EH (cell line): ENCODE measurements at regions not wholly inside any gene's neighbourhood (a gene's known extent, or its start where the extent isn't known, plus 50 kb on each side); places are given as distances from the start of the nearest gene placed in this dataset.

Experiments used
- DNase-seq: peaks from one replicate; pipeline ENCODE4 v3.0.0-alpha.2; 2015; ENCODE audit warnings: low read depth

DNA sequence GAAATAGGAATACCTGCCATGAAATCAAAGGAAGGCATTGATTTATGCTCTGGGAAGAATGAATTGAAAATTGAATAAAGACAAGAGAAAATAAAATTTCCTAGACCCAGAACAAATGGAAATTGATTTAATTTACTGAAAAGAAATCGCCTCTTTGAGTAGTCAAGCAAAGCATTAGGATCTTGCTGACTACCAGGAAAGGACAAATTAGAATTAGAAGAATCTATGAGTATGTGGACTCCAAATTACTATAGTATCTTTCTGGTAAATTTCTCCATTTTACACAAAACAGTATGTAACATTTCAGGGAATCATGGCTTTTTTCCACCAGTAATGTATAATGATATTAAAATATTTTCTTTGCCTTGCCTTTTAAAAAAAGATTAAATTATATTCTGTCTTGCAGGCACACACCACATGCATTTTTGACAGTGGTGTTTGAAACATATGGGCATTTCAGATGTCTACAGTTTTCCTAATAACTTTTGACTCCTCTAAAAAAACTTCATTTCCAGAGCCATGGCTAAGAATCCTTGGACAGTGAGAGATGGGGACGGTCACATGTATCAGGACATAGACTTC is 768.7 kb upstream of the NRSN1 start:
- DNase-seq = no peak

DNA sequence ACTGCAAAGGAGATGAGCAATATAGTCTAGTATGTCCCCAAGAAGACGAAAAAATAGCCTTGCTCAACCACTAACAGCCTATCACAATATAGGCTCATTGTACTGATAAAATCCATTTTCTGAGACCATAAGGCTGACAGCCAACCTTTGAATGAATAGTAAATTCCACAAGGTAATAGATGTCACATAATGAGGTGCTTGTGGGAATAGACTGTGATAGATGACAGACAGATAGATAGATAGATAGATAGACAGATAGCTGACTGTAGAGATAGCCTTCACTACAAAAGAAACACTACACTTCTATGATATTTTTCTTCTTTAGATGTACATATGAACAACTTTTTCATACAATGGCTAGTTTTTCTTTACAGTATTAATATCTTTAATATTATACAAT is 760.3 kb upstream of the NRSN1 start:
- DNase-seq = no peak

- no peak for DNase-seq
These were observed 758.7 kb upstream of the NRSN1 start for GRCh38 chr6:23367311-23367710.

DNA sequence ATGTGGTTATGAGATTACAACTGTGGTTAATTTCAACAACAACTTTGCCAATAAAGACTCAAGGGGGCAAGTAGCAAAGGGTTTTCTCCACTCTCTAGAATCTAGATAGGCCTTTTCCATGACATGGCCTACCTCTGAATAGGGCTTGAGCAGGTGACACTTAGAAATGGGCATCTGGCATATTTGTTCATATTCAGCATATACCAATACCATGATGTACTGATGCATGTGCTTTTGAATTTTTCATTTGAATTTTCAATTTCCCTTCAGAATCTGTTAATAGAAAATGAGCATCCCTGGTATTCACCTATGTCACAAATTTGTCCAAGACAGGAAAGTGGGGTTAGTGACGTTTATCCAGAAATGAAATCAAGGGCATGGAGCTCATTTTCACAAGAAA is 757.5 kb upstream of the NRSN1 start:
- no peak for DNase-seq

- no peak for DNase-seq
These were observed 756.0 kb upstream of the NRSN1 start for GRCh38 chr6:23370051-23370450.

DNA sequence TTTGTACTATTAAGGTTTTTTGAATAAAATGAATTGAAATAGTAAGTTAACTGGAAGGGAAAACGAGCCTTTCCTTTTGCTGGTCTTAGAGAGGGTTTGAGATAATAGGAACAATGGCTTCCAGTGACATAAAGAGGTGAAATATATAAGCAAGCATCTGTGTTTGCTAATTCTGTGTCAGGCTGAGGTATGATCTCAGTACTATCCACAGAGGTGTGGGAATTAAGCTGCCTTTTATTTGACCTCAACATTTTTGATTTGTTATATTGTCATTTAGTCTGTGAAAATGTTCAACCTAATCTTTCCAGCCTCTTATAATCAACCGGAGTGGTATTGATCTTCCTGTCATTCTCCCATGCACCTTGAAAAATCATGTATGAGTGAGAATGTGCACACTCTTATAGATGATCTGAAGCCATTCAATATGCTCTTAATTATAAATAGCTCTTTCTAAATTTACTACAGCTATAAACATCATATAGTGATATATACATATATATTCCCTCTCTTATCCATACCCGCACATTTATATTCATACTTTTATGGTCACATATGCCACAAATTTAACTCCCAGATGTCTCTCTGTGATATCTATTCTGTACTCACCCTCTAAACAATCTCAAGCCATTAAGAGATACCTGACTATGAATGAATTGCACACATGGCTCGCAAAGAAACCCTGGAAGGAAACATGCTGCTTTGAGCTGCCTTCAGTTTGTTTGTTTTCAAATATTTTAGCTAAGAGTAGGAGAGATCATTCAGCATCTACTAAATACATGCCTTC is 754.7 kb upstream of the NRSN1 start:
- no peak for DNase-seq

DNA sequence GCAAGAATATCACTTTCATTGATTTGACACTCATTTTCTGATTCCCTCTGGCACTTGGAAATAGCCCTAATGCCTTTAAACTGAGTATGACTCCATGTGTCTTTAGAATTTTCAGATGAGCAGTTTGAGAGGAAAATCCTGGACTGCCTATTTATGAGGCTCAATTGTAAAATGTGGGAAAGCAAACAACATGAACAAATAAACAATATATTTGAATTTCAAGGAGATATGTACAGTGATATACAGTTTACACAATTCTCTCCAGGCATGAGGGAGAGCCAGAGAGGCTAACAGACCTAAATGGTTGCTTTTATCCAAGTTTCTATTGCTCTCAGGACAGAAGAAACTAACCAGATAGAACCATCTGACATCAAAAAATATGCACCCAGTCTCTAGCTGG is 748.2 kb upstream of the NRSN1 start:
- no peak for DNase-seq

DNA sequence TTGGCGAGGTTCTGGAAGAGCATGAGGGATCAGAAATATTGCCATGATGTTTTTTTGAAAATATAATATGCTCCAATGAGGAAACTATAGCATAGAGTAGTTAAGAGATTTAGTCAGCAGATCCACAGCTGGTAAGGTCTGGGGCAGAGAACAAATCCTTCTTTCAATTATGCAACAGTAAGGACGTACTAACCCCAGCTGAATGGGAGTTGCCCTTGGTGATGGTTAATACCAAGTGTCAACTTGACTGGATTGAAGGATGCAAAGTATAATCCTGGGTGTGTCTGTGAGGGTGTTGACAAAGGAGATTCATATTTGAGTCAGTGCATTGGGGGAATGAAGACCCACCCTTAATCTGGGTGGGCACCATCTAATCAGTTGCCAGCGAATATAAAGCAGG is 745.5 kb upstream of the NRSN1 start:
- DNase-seq = no peak

- no peak for DNase-seq
These were observed 737.8 kb upstream of the NRSN1 start for GRCh38 chr6:23388086-23388783.

DNA sequence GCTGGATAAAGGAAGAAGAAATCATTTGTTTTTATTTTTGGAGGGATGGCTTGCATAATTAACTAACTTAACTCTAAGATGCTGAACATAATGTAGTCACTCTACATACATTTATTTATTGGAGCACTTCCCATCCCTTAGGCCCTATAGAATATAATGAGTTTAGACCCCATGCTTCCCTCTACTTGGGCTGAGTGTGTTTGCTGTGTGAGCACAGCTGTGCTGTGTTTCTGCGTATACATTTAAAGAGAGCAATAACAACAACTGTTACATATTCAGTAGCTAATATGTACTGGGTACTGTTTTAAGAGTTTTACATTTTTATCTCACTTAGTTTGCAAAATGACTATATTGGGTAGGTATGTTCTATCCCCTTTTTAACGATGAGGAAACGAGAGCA is 736.6 kb upstream of the NRSN1 start:
- DNase-seq = no peak

- DNase-seq = no peak
These were observed 735.8 kb upstream of the NRSN1 start for GRCh38 chr6:23390221-23390620.

- DNase-seq = peak; percentile 5
These were observed 731.3 kb upstream of the NRSN1 start for GRCh38 chr6:23394681-23395080.

DNA sequence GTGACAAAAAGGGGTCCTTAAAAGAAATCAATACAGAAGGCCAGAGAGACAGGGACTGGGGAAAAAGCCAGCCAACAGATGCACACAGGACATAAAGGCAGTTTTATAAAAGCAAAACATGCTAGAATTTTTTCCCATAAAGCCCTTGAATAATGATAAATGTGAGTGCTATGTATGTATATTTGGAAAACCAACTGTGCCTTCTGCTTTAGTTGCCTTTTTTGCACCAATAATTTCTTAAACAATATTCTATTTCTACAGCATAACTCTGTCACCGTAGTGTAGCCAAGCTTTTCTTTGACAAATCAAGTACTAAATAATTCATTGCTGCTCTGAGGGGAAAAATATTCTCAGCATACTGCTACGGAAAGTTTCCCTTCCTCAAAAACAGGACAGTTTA is 730.6 kb upstream of the NRSN1 start:
- DNase-seq = no peak

DNA sequence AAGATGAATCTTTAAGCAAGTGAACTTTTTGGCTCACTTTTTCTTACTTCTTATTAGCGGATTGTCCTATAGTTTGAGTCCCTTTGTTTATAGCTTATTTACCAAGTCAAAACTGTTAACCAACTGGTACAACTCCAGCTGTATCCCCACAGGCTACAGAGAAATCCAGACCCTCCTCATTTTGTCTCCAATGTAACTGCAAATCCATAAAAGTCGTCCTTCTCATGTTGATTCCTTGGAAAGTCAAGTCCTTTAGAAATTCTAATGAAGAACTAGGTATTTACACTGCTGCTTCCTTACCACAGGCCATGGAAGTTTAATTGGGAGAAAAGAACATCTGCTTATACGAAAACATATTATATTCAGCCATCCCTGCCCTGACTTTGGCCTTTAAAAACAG is 729.1 kb upstream of the NRSN1 start:
- DNase-seq = no peak

DNA sequence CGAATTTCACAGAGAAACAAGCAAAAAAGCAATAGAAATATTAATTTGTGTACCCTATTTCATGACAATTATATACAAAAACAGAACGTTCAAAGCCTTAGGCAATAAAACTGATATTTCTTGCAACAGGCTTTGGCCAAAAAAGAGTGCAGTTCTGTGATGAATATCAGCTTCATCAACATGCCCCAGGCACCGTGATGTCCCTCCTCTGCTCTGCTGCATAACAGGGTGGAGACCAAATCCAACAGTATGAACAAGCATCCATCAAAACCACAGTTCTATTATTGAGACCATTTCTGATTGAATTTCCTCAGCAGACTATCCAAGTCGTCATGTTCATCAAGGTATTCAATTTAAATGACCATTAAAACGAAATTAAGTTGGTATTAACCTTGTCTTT is 722.6 kb upstream of the NRSN1 start:
- DNase-seq = no peak

- no peak for DNase-seq
These were observed 716.5 kb upstream of the NRSN1 start for GRCh38 chr6:23409531-23409930.

DNA sequence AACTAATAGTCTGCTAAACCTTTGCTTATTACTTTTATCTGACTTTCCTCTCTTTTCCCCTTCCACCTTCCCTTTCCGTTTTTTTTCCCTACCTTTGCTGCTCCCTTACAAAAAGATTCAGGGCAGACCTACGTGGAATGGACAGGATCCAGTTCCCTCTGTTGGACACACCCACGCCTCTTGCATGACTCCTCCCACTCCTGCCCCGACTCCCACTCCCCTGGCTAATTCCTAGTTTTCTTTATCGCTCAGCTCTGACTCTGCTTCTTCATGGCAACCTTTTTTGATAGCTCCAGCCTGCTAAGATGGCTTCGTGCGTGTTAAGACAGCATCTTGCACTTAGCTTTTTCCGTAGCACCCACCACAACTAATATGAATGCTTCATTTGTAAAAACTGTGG is 715.6 kb upstream of the NRSN1 start:
- DNase-seq = no peak

DNA sequence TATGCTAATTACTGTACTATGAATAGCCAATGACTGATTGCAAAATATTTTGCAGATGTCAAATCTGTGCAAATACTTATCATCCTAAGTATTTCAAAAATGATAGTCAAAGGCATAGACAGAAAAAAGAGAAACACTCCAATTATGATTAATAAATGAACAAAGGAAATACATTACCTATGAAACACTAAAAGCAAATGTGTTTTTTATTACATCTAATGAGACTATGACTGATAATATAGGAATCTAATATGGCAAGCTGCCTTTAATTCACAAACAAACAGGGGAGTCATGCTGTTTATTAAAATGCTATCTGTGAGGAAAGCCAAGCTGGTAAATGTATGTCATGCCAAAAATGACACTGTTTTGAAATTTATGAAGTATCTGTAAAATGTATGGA is 713.2 kb upstream of the NRSN1 start:
- no peak for DNase-seq

- no peak for DNase-seq
These were observed 712.5 kb upstream of the NRSN1 start for GRCh38 chr6:23413327-23414050.

- peak; percentile 83 for DNase-seq
These were observed 712.0 kb upstream of the NRSN1 start for GRCh38 chr6:23414051-23414445.

DNA sequence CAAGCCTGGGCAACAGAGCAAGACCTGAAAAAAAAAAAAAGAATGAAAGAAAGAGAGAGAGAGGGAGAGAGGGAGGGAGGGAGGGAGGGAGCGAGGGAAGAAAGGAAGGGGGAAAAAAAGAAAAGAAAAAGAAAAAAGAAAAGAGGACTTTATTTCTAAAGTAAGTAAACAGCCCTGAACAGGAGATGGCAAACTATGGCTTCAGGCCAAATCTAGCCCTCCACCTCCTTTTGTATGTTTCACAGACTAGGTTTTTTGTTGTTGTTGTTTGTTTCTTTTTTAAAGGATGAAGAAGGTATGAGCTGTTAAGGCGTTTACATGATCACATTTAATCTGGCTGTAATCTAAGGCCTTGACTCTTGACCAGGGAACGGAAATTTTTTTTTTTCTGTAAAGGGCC is 711.1 kb upstream of the NRSN1 start:
- no peak for DNase-seq

GRCh38 chr6:23415819-23416427 is 710.1 kb upstream of the NRSN1 start:
- no peak for DNase-seq
